Neural progenitor cell (in vitro differentiated cells): ENCODE measurements at regions not wholly inside any gene's neighbourhood (a gene's known extent, or its start where the extent isn't known, plus 50 kb on each side); places are given as distances from the start of the nearest gene placed in this dataset.

Experiments
- DNase-seq: peaks from one replicate; pipeline ENCODE4 v3.0.0-alpha.2; 2016; ENCODE audit warnings: low spot score
- H2AFZ ChIP-seq: fragments of 200-600 bp; sonication (generic); replicated peaks from 2 replicates; pipeline ENCODE4 v1.6.1; 2016; ENCODE audit warnings: antibody characterized with exemption
- H3F3A ChIP-seq: fragments of 200-600 bp; sonication (generic); 2 replicates; pipeline ENCODE4 v1.6.1; 2016; ENCODE audit warnings: antibody characterized with exemption, low read depth
- H3K27ac ChIP-seq: fragments of 200-600 bp; sonication (generic); 2 replicates; pipeline ENCODE4 v1.5.1; 2016; ENCODE audit warnings: mild to moderate bottlenecking
- H3K27me3 ChIP-seq: fragments of 200-600 bp; sonication (generic); 2 replicates; pipeline ENCODE4 v1.6.1; 2016; ENCODE audit warnings: mild to moderate bottlenecking, moderate library complexity
- H3K36me3 ChIP-seq: fragments of 200-600 bp; sonication (generic); 2 replicates; pipeline ENCODE4 v1.5.1; 2016
- H3K4me1 ChIP-seq: fragments of 200-600 bp; sonication (generic); 2 replicates; pipeline ENCODE4 v1.6.1; 2016; ENCODE audit warnings: mixed run types
- H3K4me2 ChIP-seq: fragments of 200-600 bp; sonication (generic); 2 replicates; pipeline ENCODE4 v1.6.1; 2016
- H3K4me3 ChIP-seq: fragments of 200-600 bp; sonication (generic); 2 replicates; pipeline ENCODE4 v1.5.1; 2016
- H3K79me2 ChIP-seq: fragments of 200-600 bp; sonication (generic); 2 replicates; pipeline ENCODE4 v1.6.1; 2016; ENCODE audit warnings: low read depth
- H3K9ac ChIP-seq: fragments of 200-600 bp; sonication (generic); 2 replicates; pipeline ENCODE4 v1.6.1; 2016
- H3K9me3 ChIP-seq: fragments of 200-600 bp; sonication (generic); 2 replicates; pipeline ENCODE4 v1.5.1; 2016; ENCODE audit warnings: low read depth
- H4K20me1 ChIP-seq: fragments of 200-600 bp; sonication (generic); 2 replicates; pipeline ENCODE4 v1.6.1; 2016; ENCODE audit warnings: low read depth
- H3K27ac Mint-ChIP-seq: 3 replicates; pipeline ENCODE4 v1.8.0; 2021; ENCODE audit warnings: mixed read lengths
- H3K27me3 Mint-ChIP-seq: 2 replicates; pipeline ENCODE4 v1.8.0; 2022; ENCODE audit warnings: low read depth, mild to moderate bottlenecking, inconsistent platforms, moderate library complexity, mixed read lengths; ENCODE audit not compliant: insufficient read depth
- H3K36me3 Mint-ChIP-seq: 3 replicates; pipeline ENCODE4 v1.8.0; 2021; ENCODE audit warnings: mixed read lengths
- H3K4me1 Mint-ChIP-seq: 3 replicates; pipeline ENCODE4 v1.8.0; 2021; ENCODE audit warnings: mixed read lengths
- H3K4me3 Mint-ChIP-seq: 3 replicates; pipeline ENCODE4 v1.8.0; 2021; ENCODE audit warnings: mild to moderate bottlenecking, moderate library complexity, mixed read lengths
- H3K9me3 Mint-ChIP-seq: 3 replicates; pipeline ENCODE4 v1.8.0; 2020; ENCODE audit warnings: mixed read lengths
- EZH2 ChIP-seq: fragments of 200-600 bp; sonication (generic); IDR thresholded peaks from 2 replicates; pipeline ENCODE4 v1.6.1; 2017; ENCODE audit warnings: antibody characterized with exemption, mild to moderate bottlenecking, moderate library complexity
- EZH2phosphoT487 ChIP-seq: fragments of 200-600 bp; sonication (generic); IDR thresholded peaks from 2 replicates; pipeline ENCODE4 v1.6.1; 2017; ENCODE audit warnings: antibody characterized with exemption
- TF ChIP-seq, protein P1 (sequence below): fragments of 200-600 bp; sonication (generic); IDR thresholded peaks from 2 replicates; pipeline ENCODE4 v1.5.1; 2017; ENCODE audit warnings: antibody characterized with exemption, mild to moderate bottlenecking

DNA sequence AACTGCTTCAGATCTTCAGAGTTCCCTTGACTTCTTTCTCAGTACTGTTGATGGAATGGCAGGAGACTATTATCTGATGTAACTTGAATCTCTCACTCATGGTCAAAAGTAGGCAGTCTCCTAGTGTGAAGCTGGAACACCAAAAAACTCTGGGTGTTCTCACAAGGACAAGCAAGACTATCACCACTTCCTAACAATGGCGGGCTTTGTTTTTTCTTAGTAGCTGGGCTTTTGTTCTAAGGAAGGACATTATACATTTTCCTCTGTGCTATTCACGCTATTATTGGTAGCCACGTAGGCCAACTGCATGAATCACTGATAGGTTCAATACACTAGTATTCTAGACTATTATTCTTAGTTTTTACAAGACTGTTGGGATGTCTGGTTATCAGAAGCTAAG lies 67.7 kb upstream of the ATG10 start:
- H3K4me3 ChIP-seq: no peak overlapping the region
- H3K9ac ChIP-seq: no peak overlapping the region
- H3K4me2 ChIP-seq: no peak overlapping the region
- Mint-ChIP-seq H3K9me3 (peaks cover 8% of the 10 kb centered on the region), H3K27me3 (peaks cover 2% of the 10 kb centered on the region), H3K27ac (no peak overlapping the region), H3K4me1 (peaks cover 12% of the 10 kb centered on the region), H3K36me3 (no peaks in the 10 kb centered on the region), H3K4me3 (no peak overlapping the region)
- TF ChIP-seq EZH2 (no peak), EZH2phosphoT487 (no peak)
- TF ChIP-seq, protein P1, sequence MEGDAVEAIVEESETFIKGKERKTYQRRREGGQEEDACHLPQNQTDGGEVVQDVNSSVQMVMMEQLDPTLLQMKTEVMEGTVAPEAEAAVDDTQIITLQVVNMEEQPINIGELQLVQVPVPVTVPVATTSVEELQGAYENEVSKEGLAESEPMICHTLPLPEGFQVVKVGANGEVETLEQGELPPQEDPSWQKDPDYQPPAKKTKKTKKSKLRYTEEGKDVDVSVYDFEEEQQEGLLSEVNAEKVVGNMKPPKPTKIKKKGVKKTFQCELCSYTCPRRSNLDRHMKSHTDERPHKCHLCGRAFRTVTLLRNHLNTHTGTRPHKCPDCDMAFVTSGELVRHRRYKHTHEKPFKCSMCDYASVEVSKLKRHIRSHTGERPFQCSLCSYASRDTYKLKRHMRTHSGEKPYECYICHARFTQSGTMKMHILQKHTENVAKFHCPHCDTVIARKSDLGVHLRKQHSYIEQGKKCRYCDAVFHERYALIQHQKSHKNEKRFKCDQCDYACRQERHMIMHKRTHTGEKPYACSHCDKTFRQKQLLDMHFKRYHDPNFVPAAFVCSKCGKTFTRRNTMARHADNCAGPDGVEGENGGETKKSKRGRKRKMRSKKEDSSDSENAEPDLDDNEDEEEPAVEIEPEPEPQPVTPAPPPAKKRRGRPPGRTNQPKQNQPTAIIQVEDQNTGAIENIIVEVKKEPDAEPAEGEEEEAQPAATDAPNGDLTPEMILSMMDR: no peak
- H3K79me2 ChIP-seq: no peaks in the 10 kb centered on the region
- H3K9me3 ChIP-seq: no peaks in the 10 kb centered on the region
- no peaks in the 10 kb centered on the region for H4K20me1 ChIP-seq
- H2AFZ ChIP-seq: peak overlapping the region; percentile 48
- H3K27ac ChIP-seq: no peak overlapping the region
- no peak for DNase-seq
- H3K36me3 ChIP-seq: no peaks in the 10 kb centered on the region
- no peaks in the 10 kb centered on the region for H3F3A ChIP-seq
- H3K4me1 ChIP-seq: no peaks in the 10 kb centered on the region
- no peaks in the 10 kb centered on the region for H3K27me3 ChIP-seq

DNA sequence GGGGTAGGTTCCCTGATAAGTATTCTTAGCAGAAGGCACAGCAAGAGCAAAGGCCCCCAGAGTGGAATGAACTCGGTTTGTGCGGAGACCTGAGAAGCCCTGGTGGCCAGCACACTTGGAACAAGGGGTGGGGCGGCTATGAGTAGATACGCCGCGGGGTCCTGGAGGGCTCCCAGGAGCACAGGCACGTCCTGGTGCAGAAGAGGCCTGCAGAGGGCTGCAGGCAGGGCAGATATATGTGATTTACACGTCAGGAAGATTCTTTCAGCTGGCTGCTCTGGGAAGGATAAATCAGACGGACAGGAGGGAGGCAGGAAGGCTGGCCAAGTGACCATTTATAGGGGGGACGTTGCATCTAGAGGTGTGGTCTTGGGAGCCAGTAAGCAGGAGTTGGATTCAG lies 70.2 kb upstream of the ATG10 start:
- no peaks in the 10 kb centered on the region for H4K20me1 ChIP-seq
- Mint-ChIP-seq H3K4me1 (no peaks in the 10 kb centered on the region), H3K36me3 (no peaks in the 10 kb centered on the region), H3K27me3 (peaks cover 2% of the 10 kb centered on the region), H3K4me3 (no peak overlapping the region), H3K9me3 (peaks cover 8% of the 10 kb centered on the region), H3K27ac (no peak overlapping the region)
- no peak overlapping the region for H3K4me3 ChIP-seq
- H3K4me1 ChIP-seq: no peaks in the 10 kb centered on the region
- H2AFZ ChIP-seq: no peak overlapping the region
- H3K9ac ChIP-seq: no peak overlapping the region
- DNase-seq: no peak
- H3K27me3 ChIP-seq: no peaks in the 10 kb centered on the region
- no peaks in the 10 kb centered on the region for H3K36me3 ChIP-seq
- TF ChIP-seq EZH2 (no peak), EZH2phosphoT487 (no peak)
- TF ChIP-seq, protein P1: no peak
- no peaks in the 10 kb centered on the region for H3K9me3 ChIP-seq
- no peaks in the 10 kb centered on the region for H3K79me2 ChIP-seq
- no peaks in the 10 kb centered on the region for H3F3A ChIP-seq
- no peak overlapping the region for H3K4me2 ChIP-seq
- H3K27ac ChIP-seq: no peak overlapping the region

GRCh38 chr5:81899123-81899522 lies 72.7 kb upstream of the ATG10 start:
- no peak overlapping the region for H3K27ac Mint-ChIP-seq

More at GRCh38 chr5:81899123-81899522, 72.7 kb upstream of the ATG10 start:
- Histone ChIP-seq H3K4me1 (no peaks in the 10 kb centered on the region), H3K36me3 (no peaks in the 10 kb centered on the region), H3K79me2 (no peaks in the 10 kb centered on the region), H4K20me1 (no peaks in the 10 kb centered on the region), H3F3A (no peaks in the 10 kb centered on the region), H2AFZ (no peak overlapping the region), H3K9ac (no peak overlapping the region), H3K4me2 (no peak overlapping the region), H3K9me3 (no peaks in the 10 kb centered on the region), H3K27me3 (no peaks in the 10 kb centered on the region), H3K4me3 (no peak overlapping the region), H3K27ac (no peak overlapping the region)
- H3K9me3 Mint-ChIP-seq: peaks cover 8% of the 10 kb centered on the region
- no peak for DNase-seq
- H3K36me3 Mint-ChIP-seq: no peaks in the 10 kb centered on the region
- peaks cover 2% of the 10 kb centered on the region for H3K27me3 Mint-ChIP-seq
- H3K4me1 Mint-ChIP-seq: no peaks in the 10 kb centered on the region
- TF ChIP-seq EZH2 (no peak), EZH2phosphoT487 (no peak)
- TF ChIP-seq, protein P1: no peak
- H3K4me3 Mint-ChIP-seq: no peak overlapping the region
